GM19463 (cell line): ENCODE measurements at regions not wholly inside any gene's neighbourhood (a gene's known extent, or its start where the extent isn't known, plus 50 kb on each side); places are given as distances from the start of the nearest gene placed in this dataset.

Source experiments
- ATAC-seq: cut with Tn5 transposase; IDR thresholded peaks from one replicate; pipeline ENCODE4 v1.9.1; 2021; ENCODE audit warnings: mild to moderate bottlenecking, moderate library complexity; ENCODE audit not compliant: unreplicated experiment

- no peak for ATAC-seq
Measured at GRCh38 chr5:67316695-67317094, 120.1 kb upstream of the CD180 start.

GRCh38 chr5:67315082-67315989 lies 118.7 kb upstream of the CD180 start:
- ATAC-seq, result no peak

GRCh38 chr5:67311701-67312100 lies 115.1 kb upstream of the CD180 start:
- no peak for ATAC-seq

- ATAC-seq, result no peak
Measured at GRCh38 chr5:67311208-67311607, 114.6 kb upstream of the CD180 start.

GRCh38 chr5:67310740-67311139 lies 114.1 kb upstream of the CD180 start:
- ATAC-seq, result no peak

- no peak for ATAC-seq
Measured at GRCh38 chr5:67310169-67310568, 113.6 kb upstream of the CD180 start.

GRCh38 chr5:67308988-67309688 lies 112.5 kb upstream of the CD180 start:
- no peak for ATAC-seq

- no peak for ATAC-seq
Measured at GRCh38 chr5:67306965-67307607, 110.5 kb upstream of the CD180 start.

GRCh38 chr5:67305913-67306710 lies 109.5 kb upstream of the CD180 start:
- ATAC-seq, result peak; percentile 69

- no peak for ATAC-seq
Measured at GRCh38 chr5:67305401-67305800, 108.8 kb upstream of the CD180 start.

GRCh38 chr5:67303356-67303755 lies 106.8 kb upstream of the CD180 start:
- ATAC-seq, result no peak

- no peak for ATAC-seq
Measured at GRCh38 chr5:67301285-67301903, 104.8 kb upstream of the CD180 start.

- ATAC-seq, result no peak
Measured at GRCh38 chr5:67300326-67300725, 103.7 kb upstream of the CD180 start.

GRCh38 chr5:67299231-67299735 lies 102.7 kb upstream of the CD180 start:
- ATAC-seq, result no peak

- ATAC-seq, result no peak
Measured at GRCh38 chr5:67297802-67298532, 101.4 kb upstream of the CD180 start.

GRCh38 chr5:67297376-67297775 lies 100.8 kb upstream of the CD180 start:
- no peak for ATAC-seq

- ATAC-seq, result no peak
Measured at GRCh38 chr5:67294266-67294938, 97.8 kb upstream of the CD180 start.

GRCh38 chr5:67293226-67293625 lies 96.6 kb upstream of the CD180 start:
- ATAC-seq, result no peak
